IMR-90 (cell line): ENCODE measurements at regions not wholly inside any gene's neighbourhood (a gene's known extent, or its start where the extent isn't known, plus 50 kb on each side); places are given as distances from the start of the nearest gene placed in this dataset.

ENCODE experiments used
- ATAC-seq: fragments of 200-7000 bp; cut with Tn5 transposase; 2 replicates; pipeline ENCODE4 v1.9.1; 2020; ENCODE audit warnings: low read depth, mild to moderate bottlenecking, moderate library complexity
- BruUV-seq: library from RNA; stranded (reverse); fragments of 400-500 nt; replicated peaks from 2 replicates; lab custom pipeline; 2021; lab: Mats Ljungman, UMichigan
- CTCF ChIA-PET: fragments of 300-600 bp; formaldehyde crosslinking; extraction: SDS; loops from one replicate; lab custom pipeline; 2021; ENCODE audit warnings: antibody characterized with exemption; lab: Yijun Ruan, JAX
- POLR2A ChIA-PET: fragments of 300-600 bp; sonication (Branson Sonifier 250); formaldehyde crosslinking; loops from one replicate; lab custom pipeline; 2022; ENCODE audit warnings: antibody characterized with exemption; ENCODE audit not compliant: unreplicated experiment; lab: Charles Lee
- DNase-seq: peaks from one replicate; pipeline ENCODE4 v3.0.0; 2013
- H2AFZ ChIP-seq: replicated peaks from 2 replicates; pipeline ENCODE3; 2013; ENCODE audit warnings: low read length, mild to moderate bottlenecking; ENCODE audit not compliant: poor library complexity
- H2AK5ac ChIP-seq: 2 replicates; pipeline ENCODE4 v1.6.1; 2013; ENCODE audit warnings: low read depth, low read length, inconsistent platforms
- H2AK9ac ChIP-seq: replicated peaks from 2 replicates; pipeline ENCODE3; 2013; ENCODE audit warnings: mild to moderate bottlenecking, low read depth, low read length, moderate library complexity; ENCODE audit not compliant: poor library complexity
- H2BK120ac ChIP-seq: 2 replicates; pipeline ENCODE4 v1.6.1; 2013; ENCODE audit warnings: low read depth, low read length, inconsistent platforms
- H2BK15ac ChIP-seq: 3 replicates; pipeline ENCODE4 v1.6.1; 2013; ENCODE audit warnings: low read depth, low read length, inconsistent platforms
- H2BK20ac ChIP-seq: 2 replicates; pipeline ENCODE4 v1.6.1; 2013; ENCODE audit warnings: low read depth, mild to moderate bottlenecking, inconsistent platforms, low read length, moderate library complexity
- H2BK5ac ChIP-seq: 2 replicates; pipeline ENCODE4 v1.6.1; 2013; ENCODE audit warnings: mild to moderate bottlenecking, low read depth, low read length, inconsistent platforms; ENCODE audit not compliant: poor library complexity, severe bottlenecking
- H3K14ac ChIP-seq: replicated peaks from 2 replicates; pipeline ENCODE4 v1.6.1; 2013; ENCODE audit warnings: low read depth, low read length, inconsistent platforms
- H3K18ac ChIP-seq: 2 replicates; pipeline ENCODE4 v1.6.1; 2013; ENCODE audit warnings: low read depth, low read length, control low read depth
- H3K23ac ChIP-seq: 2 replicates; pipeline ENCODE4 v1.6.1; 2013; ENCODE audit warnings: low read depth, low read length, inconsistent platforms
- H3K27ac ChIP-seq: 2 replicates; pipeline ENCODE4 v1.5.1; 2013; ENCODE audit warnings: mild to moderate bottlenecking, control low read depth, low read length; ENCODE audit not compliant: insufficient read depth
- H3K27me3 ChIP-seq: 2 replicates; pipeline ENCODE4 v1.6.1; 2013; ENCODE audit warnings: low read length; ENCODE audit not compliant: control insufficient read depth, insufficient read depth
- H3K36me3 ChIP-seq: 2 replicates; pipeline ENCODE4 v1.6.1; 2013; ENCODE audit warnings: low read length, mixed read lengths; ENCODE audit not compliant: control insufficient read depth, insufficient read depth
- H3K4ac ChIP-seq: 2 replicates; pipeline ENCODE4 v1.6.1; 2013; ENCODE audit warnings: low read depth, low read length, inconsistent platforms
- H3K4me1 ChIP-seq: 2 replicates; pipeline ENCODE4 v1.6.1; 2013; ENCODE audit warnings: low read length, mixed read lengths; ENCODE audit not compliant: control insufficient read depth, insufficient read depth
- H3K4me2 ChIP-seq: 2 replicates; pipeline ENCODE4 v1.6.1; 2013; ENCODE audit warnings: low read depth, mild to moderate bottlenecking, control low read depth, low read length, moderate library complexity
- H3K4me3 ChIP-seq: 2 replicates; pipeline ENCODE4 v1.5.1; 2013; ENCODE audit warnings: low read depth, mild to moderate bottlenecking, control low read depth, low read length, moderate library complexity; ENCODE audit not compliant: insufficient read depth
- H3K56ac ChIP-seq: 2 replicates; pipeline ENCODE4 v1.6.1; 2013; ENCODE audit warnings: low read length, inconsistent platforms; ENCODE audit not compliant: insufficient read depth; ENCODE audit errors: extremely low read depth
- H3K79me1 ChIP-seq, 2 experiments: 2 replicates each; pipeline ENCODE4 v1.6.1; 2013; ENCODE audit warnings: low read length in 2 of 2, inconsistent platforms in 1 of 2, low read depth in 1 of 2
- H3K9ac ChIP-seq: 2 replicates; pipeline ENCODE4 v1.6.1; 2013; ENCODE audit warnings: low read depth, low read length, control low read depth
- H3K9me1 ChIP-seq: 2 replicates; pipeline ENCODE4 v1.6.1; 2013; ENCODE audit warnings: low read length, inconsistent platforms; ENCODE audit not compliant: insufficient read depth
- H3K9me3 ChIP-seq: 2 replicates; pipeline ENCODE4 v1.6.1; 2013; ENCODE audit warnings: low read length; ENCODE audit not compliant: control insufficient read depth, insufficient read depth
- H4K20me1 ChIP-seq: 2 replicates; pipeline ENCODE4 v1.6.1; 2013; ENCODE audit warnings: low read length, inconsistent platforms; ENCODE audit not compliant: insufficient read depth
- H4K5ac ChIP-seq: 2 replicates; pipeline ENCODE4 v1.6.1; 2013; ENCODE audit warnings: mild to moderate bottlenecking, low read depth, low read length, control low read depth
- H4K8ac ChIP-seq, 2 experiments: 2 replicates each; pipeline ENCODE4 v1.6.1; 2013; ENCODE audit warnings: low read depth in 2 of 2, low read length in 2 of 2, control low read depth in 1 of 2, inconsistent platforms in 1 of 2
- H4K91ac ChIP-seq: 2 replicates; pipeline ENCODE4 v1.6.1; 2013; ENCODE audit warnings: low read depth, low read length, inconsistent platforms; ENCODE audit not compliant: insufficient read depth
- BHLHE40 ChIP-seq: fragments of 150-350 bp; IDR thresholded peaks from 2 replicates; pipeline ENCODE4 v1.6.1; 2016; ENCODE audit warnings: mild to moderate bottlenecking, low read depth, low read length
- CEBPB ChIP-seq: IDR thresholded peaks from 2 replicates; pipeline ENCODE4 v1.6.1; 2012; ENCODE audit warnings: low read depth, low read length, improper control_type of control experiment
- CHD1 ChIP-seq: IDR thresholded peaks from 2 replicates; pipeline ENCODE4 v1.6.1; 2012; ENCODE audit warnings: low read depth, low read length, improper control_type of control experiment
- CTCF ChIP-seq: conservative IDR thresholded peaks from 2 replicates; pipeline ENCODE4 v1.5.1; 2012; ENCODE audit warnings: mild to moderate bottlenecking, low read depth, low read length, improper control_type of control experiment
- ELK1 ChIP-seq: fragments of 150-350 bp; IDR thresholded peaks from 2 replicates; pipeline ENCODE4 v1.6.1; 2016; ENCODE audit warnings: low read depth, mild to moderate bottlenecking, low read length, moderate library complexity, borderline replicate concordance
- MAFK ChIP-seq: IDR thresholded peaks from 2 replicates; pipeline ENCODE4 v1.6.1; 2012; ENCODE audit warnings: low read depth, low read length, improper control_type of control experiment
- MAZ ChIP-seq: IDR thresholded peaks from 2 replicates; pipeline ENCODE4 v1.6.1; 2012; ENCODE audit warnings: low read depth, mild to moderate bottlenecking, low read length, improper control_type of control experiment, moderate library complexity, borderline replicate concordance
- NFE2L2 ChIP-seq: fragments of 150-350 bp; IDR thresholded peaks from 2 replicates; pipeline ENCODE4 v1.6.1; 2016; ENCODE audit warnings: low read depth, mild to moderate bottlenecking, low read length
- RAD21 ChIP-seq: IDR thresholded peaks from 2 replicates; pipeline ENCODE4 v1.6.1; 2012; ENCODE audit warnings: low read length, improper control_type of control experiment
- RCOR1 ChIP-seq: IDR thresholded peaks from 2 replicates; pipeline ENCODE4 v1.6.1; 2012; ENCODE audit warnings: mild to moderate bottlenecking, low read length, improper control_type of control experiment; ENCODE audit not compliant: insufficient replicate concordance
- WGBS, 2 experiments: methylation state at CpG; one replicate each; pipeline versions ENCODE4 v1.1.5 to v1.1.7; 2013; ENCODE audit warnings: missing lambda C conversion rate in 2 of 2; ENCODE audit not compliant: insufficient read length in 1 of 2; ENCODE audit errors: extremely low coverage in 2 of 2; 5-methylcytosine and 5-hydroxymethylcytosine counted together
- dilution Hi-C: fragments of 300-500 bp; cut with HindIII; formaldehyde crosslinking; loops from one replicate; pipeline ENCODE4 v1.14.3; 2018; ENCODE audit warnings: low sequenced_read_pairs; ENCODE audit not compliant: unreplicated experiment
- in situ Hi-C: fragments of 300-500 bp; cut with MboI; formaldehyde crosslinking; loops from 3 replicates; pipeline ENCODE4 v1.14.3; 2019; ENCODE audit warnings: low sequenced_read_pairs, inconsistent platforms, mixed read lengths
- intact Hi-C: fragments of 100-400 bp; cut with micrococcal nuclease; formaldehyde crosslinking; loops from 2 replicates; pipeline ENCODE4 v1.10.0; 2022

- Histone ChIP-seq H2AK9ac (no peak overlapping the region), H3K4me2 (no peak overlapping the region), H4K20me1 (no peaks in the 10 kb centered on the region), H3K23ac (no peak overlapping the region), H3K56ac (no peak overlapping the region), H4K5ac (no peak overlapping the region), H2BK20ac (no peak overlapping the region), H2AK5ac (no peak overlapping the region), H3K36me3 (no peaks in the 10 kb centered on the region), H3K4me3 (no peak overlapping the region), H2BK120ac (no peak overlapping the region), H2BK5ac (no peak overlapping the region), H3K14ac (no peak overlapping the region), H3K4me1 (no peaks in the 10 kb centered on the region), H3K79me1 (no peaks in the 10 kb centered on the region), H4K91ac (no peak overlapping the region), H3K9ac (no peak overlapping the region), H3K18ac (no peak overlapping the region), H3K9me3 (peaks cover 6% of the 10 kb centered on the region), H3K27me3 (peaks cover 21% of the 10 kb centered on the region), H3K27ac (no peak overlapping the region), H2BK15ac (no peak overlapping the region), H4K8ac (no peak overlapping the region), H3K9me1 (no peaks in the 10 kb centered on the region), H2AFZ (no peak overlapping the region), H3K4ac (no peak overlapping the region)
- TF ChIP-seq BHLHE40 (no peak), MAFK (no peak), CHD1 (no peak), RCOR1 (no peak), MAZ (no peak), RAD21 (no peak), CEBPB (no peak), ELK1 (no peak), NFE2L2 (no peak), CTCF (no peak)
- DNase-seq (no peak), ATAC-seq (no peak)
- ChIA-PET CTCF (no interaction called here), POLR2A (no interaction called here)
- dilution Hi-C loops: no loop called here
- in situ Hi-C loops: no loop called here
- intact Hi-C loops: no loop called here
- no CpG with 5 or more reads among the region's 10 CpGs for WGBS, 2 experiments
- BruUV-seq: no TSS peak
These were observed 99.3 kb downstream of the SINHCAF start for GRCh38 chr12:31226639-31227038.
